Eye (tissue), 1 donor: ENCODE measurements at regions not wholly inside any gene's neighbourhood (a gene's known extent, or its start where the extent isn't known, plus 50 kb on each side); places are given as distances from the start of the nearest gene placed in this dataset.
"Not testable (repeated sequence)": the region's sequence is repeated elsewhere in the genome, so short reads cannot be mapped to it uniquely, and the experiment has no call there.

ENCODE experiments used
- DNase-seq: peaks from one replicate; pipeline ENCODE4 v3.0.0-alpha.2; 2015

DNA sequence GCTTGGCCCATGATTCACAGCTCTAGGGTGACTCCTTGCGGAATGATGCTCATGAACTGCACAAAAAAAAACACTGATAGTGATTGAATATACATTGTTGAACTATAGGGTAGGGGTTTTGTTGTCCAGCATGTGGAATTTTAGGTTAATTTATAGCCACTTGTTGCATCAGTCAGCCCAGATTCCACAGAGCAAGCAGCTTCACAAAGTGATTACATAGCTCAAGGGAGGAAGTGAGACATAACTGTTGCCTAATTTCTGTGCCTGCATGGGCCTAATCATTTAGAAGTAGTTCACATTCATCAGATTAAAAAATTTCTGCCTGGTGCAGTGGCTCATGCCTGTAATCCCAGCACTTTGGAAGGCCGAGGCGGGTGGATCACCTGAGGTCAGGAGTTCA is 142.2 kb upstream of the ZNF722 start:
- not testable (repeated sequence) for DNase-seq

DNA sequence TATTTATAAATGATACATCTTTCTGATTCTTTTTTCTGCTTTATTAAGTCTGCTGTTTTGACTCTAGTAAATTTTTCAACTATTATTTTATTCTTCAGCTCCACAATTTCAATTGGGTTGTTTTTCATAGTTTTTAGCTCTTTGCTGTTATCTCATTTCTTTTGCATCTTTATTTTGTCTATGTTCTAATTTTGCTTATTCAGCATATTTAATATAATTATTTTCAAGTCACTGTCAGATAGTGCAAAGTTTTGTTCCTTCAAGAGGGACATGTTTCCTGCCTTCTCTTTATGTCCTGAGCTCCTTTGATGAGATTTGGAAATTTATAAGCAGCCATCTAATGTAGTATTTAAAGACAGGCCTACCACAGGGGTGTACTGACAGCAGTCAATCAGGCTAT is 131.5 kb upstream of the ZNF722 start:
- DNase-seq: no peak

GRCh38 chr7:63874242-63874641 is 124.4 kb upstream of the ZNF722 start:
- DNase-seq: not testable (repeated sequence)

- no peak for DNase-seq
Measured at GRCh38 chr7:63876707-63877322, 121.8 kb upstream of the ZNF722 start.

DNA sequence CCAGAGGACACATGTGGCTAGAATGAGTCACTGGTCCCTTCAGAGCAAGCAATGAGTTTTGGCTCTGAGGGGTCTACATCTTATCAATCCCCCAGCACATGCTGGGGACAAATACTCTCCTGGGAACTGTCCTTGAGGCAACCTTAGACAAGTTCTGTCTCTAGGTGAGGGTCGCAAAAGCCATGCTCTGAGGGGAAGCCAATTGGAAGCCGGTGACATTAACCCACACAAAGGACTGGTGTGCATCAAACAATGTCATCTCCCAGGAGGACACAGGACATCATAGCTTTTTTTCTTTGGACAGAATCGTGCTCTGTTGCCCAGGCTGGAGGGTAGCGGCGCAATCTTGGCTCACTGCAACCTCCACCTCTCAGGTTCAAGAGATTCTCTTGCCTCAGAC is 111.6 kb upstream of the ZNF722 start:
- no peak for DNase-seq

GRCh38 chr7:63899691-63900393 is 98.8 kb upstream of the ZNF722 start:
- no peak for DNase-seq

GRCh38 chr7:63900394-63901203 is 98.0 kb upstream of the ZNF722 start:
- no peak for DNase-seq

GRCh38 chr7:63901204-63901506 is 97.5 kb upstream of the ZNF722 start:
- not testable (repeated sequence) for DNase-seq

- no peak for DNase-seq
Measured at GRCh38 chr7:63918986-63919385, 79.7 kb upstream of the ZNF722 start.

GRCh38 chr7:63925262-63925625 is 73.4 kb upstream of the ZNF722 start:
- no peak for DNase-seq

GRCh38 chr7:63925626-63926460 is 72.8 kb upstream of the ZNF722 start:
- DNase-seq: peak; percentile 5

GRCh38 chr7:63927261-63927660 is 71.4 kb upstream of the ZNF722 start:
- DNase-seq: no peak

GRCh38 chr7:63931057-63931600 is 67.5 kb upstream of the ZNF722 start:
- DNase-seq: no peak

DNA sequence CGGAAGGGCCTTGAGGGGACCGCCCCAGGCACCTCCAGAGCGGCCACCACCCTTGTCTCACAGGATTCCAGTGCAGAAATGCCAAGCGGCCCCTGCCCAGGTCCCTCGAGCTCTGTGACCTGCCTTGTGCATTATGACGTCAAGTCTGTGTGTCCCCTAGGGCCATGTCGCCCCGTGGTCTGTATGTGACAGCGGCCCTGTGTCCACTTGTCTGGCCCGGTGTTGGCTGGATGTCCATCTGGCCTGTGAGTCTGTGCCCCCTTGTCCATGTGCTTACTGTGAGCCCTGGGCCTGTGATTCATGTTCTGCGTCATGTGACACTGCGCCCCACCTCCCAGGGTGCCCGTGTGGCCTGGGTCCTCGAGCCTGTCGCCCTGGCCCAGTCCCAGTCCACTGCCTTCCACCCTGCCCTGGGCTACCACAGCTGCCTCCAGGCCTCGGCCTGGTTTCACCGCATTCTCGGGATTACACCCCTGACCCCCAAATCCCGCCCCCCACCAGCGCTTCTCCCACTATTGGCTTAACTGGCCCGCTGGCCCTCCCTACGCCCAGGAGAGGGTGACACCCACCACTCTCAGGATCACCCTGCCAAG is 66.6 kb upstream of the ZNF722 start:
- DNase-seq: no peak
